H1 (cell line): ENCODE measurements at regions not wholly inside any gene's neighbourhood (a gene's known extent, or its start where the extent isn't known, plus 50 kb on each side); places are given as distances from the start of the nearest gene placed in this dataset.

Source experiments
- TF ChIP-seq, protein P1 (sequence below): IDR thresholded peaks from 2 replicates; pipeline ENCODE4 v1.6.1; 2012; ENCODE audit warnings: low read length, inconsistent platforms

DNA sequence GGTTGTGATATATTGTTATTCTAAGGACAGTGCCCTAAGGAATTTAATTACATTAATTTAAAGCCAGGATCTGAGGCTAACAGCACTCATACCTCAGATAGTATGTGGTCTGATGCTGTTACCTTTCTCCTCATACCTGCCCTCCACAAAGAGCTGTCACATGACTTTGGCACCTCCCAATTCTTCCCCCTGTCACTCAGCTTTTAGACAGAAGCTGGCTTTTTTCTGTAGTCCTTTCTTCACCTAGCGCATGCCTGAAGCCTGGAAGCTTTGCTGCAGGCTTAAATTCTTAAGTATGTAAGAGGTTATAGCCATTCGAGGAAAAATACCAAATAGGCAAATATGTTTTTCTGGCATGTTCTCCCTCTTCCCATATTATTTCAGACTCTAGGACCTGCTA lies 61.0 kb upstream of the ADAMTS19 start (continued):
- TF ChIP-seq, protein P1, sequence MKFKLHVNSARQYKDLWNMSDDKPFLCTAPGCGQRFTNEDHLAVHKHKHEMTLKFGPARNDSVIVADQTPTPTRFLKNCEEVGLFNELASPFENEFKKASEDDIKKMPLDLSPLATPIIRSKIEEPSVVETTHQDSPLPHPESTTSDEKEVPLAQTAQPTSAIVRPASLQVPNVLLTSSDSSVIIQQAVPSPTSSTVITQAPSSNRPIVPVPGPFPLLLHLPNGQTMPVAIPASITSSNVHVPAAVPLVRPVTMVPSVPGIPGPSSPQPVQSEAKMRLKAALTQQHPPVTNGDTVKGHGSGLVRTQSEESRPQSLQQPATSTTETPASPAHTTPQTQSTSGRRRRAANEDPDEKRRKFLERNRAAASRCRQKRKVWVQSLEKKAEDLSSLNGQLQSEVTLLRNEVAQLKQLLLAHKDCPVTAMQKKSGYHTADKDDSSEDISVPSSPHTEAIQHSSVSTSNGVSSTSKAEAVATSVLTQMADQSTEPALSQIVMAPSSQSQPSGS: no peak
